CD4-positive, alpha-beta T cell treated with Interferon alpha-2 for 1 hour (primary cell): ENCODE measurements at regions not wholly inside any gene's neighbourhood (a gene's known extent, or its start where the extent isn't known, plus 50 kb on each side); places are given as distances from the start of the nearest gene placed in this dataset.
"Not testable (repeated sequence)": the region's sequence is repeated elsewhere in the genome, so short reads cannot be mapped to it uniquely, and the experiment has no call there.

Source experiments
- DNase-seq, 2 donors: peaks; one replicate each; pipeline ENCODE4 v3.0.0-alpha.2; 2020 to 2022

DNA sequence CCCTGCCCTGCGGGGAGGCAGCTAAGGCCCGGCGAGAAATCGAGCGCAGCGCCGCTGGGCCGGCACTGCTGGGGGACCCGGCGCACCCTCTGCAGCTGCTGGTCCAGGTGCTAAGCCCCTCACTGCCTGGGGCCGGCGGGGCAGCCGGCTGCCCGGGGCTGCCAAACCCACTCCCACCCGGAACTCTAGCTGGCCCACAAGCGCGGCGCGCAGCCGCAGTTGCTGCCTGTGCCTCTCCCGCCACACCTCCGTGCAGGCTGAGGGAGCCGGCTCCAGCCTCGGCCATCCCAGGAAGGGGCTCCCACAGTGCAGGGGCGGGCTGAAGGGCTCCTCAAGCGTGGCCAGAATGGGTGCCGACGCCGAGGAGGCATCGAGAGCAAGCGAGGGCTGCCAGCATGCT lies 249.9 kb downstream of the FGF9 start:
- not testable (repeated sequence) for DNase-seq

DNA sequence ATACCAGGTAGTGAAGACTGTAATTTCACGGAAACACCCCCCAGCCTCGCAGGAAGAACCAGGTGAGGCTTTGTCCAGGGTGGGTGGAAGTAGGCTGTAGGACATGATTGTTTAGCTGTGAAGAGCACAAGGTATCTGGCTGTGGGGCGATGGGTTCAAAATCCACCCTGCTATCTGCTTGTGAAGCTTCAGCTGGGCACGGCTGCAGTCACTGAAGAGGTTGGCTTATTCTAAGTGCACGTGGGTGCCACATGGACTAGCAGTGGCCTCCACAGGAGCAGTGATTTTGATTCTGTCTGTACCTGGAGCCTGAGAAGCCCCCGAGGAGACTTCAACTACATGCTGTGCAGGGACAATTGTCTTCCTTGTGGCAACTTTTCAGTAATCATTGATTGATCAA lies 254.1 kb downstream of the FGF9 start:
- DNase-seq: no peak

- DNase-seq: no peak
Observed at GRCh38 chr13:21925720-21926119, 254.8 kb downstream of the FGF9 start.

GRCh38 chr13:21929400-21929799 lies 258.5 kb downstream of the FGF9 start:
- no peak for DNase-seq

DNA sequence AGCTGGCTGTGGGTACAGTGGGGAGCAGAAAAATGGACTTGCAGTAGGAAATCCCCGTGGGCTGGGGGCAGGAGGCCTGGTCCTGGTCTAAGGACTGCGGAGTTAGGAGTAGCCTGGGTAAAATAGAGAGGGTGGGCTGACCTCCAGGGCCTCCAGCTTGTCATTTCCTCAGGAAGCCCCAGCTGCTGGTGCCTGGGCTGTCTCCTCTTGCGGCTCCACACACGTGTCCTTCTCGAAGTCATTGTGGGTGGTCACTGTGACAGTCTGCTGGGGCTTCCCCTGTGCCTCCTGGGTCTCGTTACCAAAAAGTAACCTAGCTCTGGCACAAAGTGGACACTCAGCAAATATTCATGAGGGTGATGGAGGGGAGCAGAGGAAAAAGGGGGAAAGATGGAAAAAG lies 259.7 kb downstream of the FGF9 start:
- DNase-seq: no peak

- no peak for DNase-seq
Observed at GRCh38 chr13:21932578-21932977, 261.7 kb downstream of the FGF9 start.

DNA sequence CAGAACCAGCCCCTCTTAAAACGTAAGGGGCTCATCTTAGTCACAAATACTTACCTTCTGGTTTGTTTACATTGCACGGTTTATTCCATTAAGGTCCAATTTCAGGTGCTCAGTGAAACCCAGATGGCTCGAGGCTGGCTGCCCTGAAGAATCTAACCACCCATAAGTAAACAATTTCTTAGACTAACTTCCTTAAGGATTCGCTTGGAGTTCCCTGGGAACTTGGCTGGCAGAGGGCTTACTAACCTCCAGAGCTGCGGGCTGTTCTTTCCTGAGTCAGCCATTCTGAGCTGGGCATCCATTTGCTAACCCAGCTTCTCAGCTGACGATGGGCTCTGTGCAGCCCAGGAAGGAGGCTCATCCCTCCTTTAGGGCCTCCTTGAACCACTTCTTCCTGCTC lies 262.1 kb downstream of the FGF9 start:
- no peak for DNase-seq

- no peak for DNase-seq
Observed at GRCh38 chr13:21934284-21934683, 263.4 kb downstream of the FGF9 start.

DNA sequence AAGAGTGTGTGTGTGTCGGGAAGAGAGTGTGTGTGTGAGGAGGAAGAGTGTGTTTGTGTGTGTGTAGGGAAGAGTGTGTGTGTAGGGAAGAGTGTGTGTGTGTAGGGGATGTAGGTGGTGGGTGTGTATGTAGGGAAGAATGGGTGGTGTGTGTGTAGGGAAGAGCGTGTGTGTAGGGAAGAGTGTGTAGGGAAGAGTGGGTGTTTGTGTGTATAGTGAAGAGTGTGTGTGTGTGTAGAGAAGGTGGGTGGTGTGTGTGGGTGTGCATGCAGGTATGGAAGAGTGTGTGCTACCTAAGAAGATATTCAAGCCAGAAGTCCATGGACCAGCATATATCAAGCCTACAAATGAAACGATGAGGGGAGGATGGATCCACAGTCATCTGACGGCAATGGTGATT lies 265.8 kb downstream of the FGF9 start:
- no peak for DNase-seq

GRCh38 chr13:21938168-21938567 lies 267.3 kb downstream of the FGF9 start:
- no peak for DNase-seq

- DNase-seq: no peak
Observed at GRCh38 chr13:21938636-21939035, 267.8 kb downstream of the FGF9 start.

GRCh38 chr13:21942061-21942460 lies 271.2 kb downstream of the FGF9 start:
- DNase-seq: no peak

DNA sequence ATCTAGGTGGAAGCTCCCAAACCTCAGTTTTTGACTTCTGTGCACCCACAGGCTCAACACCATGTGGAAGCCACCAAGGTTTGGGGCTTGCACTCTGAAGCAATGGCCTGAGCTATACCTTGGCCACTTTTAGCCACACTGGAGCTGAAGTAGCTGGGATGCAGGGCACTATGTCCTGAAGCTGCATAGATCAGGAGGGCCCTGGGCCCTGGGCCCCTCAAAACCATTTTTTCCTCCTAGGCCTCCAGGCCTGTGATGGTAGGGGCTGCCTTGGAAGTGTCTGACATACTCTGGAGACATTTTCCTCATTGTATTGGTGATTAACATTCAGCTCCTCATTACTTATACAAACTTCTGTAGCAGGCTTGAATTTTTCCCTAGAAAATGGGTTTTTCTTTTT lies 273.7 kb downstream of the FGF9 start:
- no peak for DNase-seq

DNA sequence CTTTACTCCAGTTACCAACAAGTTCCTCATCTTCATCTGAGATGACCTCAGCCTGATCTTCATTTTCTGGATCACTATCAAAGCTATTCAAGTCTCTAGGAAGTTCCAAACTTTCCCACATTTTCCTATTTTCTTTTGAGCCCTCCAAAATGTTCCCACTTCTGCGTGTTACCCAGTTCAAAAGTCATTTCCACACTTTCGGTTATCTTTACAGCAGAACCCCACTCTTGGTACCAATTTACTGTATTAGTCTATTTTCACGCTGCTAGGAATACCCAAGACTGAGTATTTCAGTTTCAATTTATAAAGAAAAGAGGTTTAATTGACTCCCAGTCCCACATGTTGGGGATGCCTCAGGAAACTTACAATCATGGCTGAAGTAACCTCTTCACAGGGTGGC lies 274.3 kb downstream of the FGF9 start:
- no peak for DNase-seq

GRCh38 chr13:21946964-21947363 lies 276.1 kb downstream of the FGF9 start:
- DNase-seq: no peak

DNA sequence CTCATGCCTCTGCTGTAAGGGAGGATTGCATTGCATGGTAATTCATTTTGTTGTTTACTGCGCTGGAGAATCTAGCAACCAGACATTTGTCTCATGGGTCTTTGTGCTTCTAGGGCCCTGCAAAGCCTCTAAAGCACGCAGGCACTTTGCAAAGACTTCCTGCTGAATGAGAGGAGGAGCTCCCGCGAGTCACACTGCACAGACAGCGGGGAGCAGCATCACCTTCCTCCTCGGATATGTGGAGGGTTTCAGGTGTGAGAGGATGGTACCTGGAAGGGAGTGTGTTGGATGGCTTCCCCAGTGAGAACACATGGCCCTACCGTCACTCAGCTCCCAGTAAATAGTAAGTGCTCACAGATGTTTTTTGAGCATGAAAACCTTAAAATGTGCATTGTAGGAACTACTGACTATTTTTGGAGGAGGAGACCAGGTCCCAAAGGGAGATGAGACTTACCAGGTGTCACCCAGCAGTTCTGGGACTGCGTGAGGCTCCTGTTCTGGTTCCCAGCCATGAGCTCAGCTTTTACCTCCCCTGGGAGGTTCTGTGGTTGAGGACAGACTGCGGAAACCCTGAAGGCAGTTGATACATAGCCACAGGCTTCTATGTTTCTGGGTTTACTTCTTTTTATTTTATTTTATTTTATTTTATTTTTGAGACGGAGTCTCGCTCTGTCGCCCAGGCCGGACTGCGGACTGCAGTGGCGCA lies 278.0 kb downstream of the FGF9 start:
- DNase-seq: no peak

DNA sequence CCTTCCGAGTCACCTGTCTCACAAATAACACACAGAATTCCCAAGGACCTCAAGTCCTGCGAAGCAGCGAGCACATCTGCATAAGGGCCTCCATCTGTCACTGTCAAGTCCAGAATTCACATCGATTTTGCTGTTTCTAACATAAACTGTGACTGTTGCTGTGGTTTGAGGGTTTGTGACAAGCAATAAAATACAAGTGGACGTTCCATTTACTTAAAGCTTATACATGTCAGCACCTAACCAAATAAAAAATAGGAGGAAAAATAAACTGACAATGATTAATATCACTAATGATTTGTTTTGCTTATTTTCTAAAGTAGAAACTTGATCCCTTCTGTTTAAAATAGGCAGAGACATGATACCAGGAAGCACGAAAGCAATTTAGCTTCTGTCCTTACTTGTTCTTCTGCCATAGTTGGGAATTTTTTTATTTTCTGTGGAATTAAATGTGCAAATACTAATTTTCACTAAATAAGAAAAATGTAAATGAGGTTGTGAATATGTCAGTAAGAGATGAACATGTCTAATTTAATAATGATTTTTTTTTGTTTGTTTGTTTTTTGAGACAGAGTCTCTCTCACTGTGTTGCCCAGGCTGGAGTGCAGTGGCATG lies 279.1 kb downstream of the FGF9 start:
- no peak for DNase-seq

DNA sequence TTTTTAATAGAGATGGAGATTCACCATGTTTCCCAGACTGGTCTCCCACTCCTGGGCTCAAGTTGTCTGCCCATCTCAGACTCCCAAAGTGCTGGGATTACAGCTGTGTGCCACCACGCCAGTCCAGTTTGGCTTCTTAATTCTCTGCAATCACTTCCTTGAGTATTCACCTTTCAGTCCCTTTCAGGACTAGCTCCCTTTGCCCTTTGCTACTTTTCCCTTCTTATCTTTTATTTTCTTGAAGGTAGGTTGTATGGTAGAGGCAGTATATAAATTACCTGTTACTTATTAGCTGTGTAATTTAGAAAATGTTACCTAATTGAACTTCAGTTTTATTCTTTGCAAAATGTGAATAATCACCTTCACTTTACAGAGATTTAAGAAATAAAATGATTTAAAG lies 285.8 kb downstream of the FGF9 start:
- no peak for DNase-seq

DNA sequence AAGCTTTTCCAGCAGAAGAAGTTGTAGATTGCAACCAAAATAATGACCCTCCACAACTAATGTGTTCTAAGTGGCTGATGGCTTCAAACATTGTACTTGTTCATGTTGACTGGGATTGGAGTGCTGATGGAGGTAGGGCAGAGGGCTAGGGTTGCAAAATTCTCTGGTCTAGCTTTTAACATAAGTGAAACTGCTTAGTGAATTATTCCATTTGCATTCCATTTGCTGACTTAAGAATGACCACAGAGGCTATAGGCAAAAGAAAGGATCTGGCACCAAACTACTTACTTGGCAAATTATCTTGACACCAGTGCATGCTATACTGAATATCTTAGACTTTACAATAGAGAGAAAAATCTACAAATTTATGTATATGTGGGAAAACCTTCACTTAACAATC lies 287.0 kb downstream of the FGF9 start:
- no peak for DNase-seq

- no peak for DNase-seq
Observed at GRCh38 chr13:21960108-21960507, 289.2 kb downstream of the FGF9 start.

DNA sequence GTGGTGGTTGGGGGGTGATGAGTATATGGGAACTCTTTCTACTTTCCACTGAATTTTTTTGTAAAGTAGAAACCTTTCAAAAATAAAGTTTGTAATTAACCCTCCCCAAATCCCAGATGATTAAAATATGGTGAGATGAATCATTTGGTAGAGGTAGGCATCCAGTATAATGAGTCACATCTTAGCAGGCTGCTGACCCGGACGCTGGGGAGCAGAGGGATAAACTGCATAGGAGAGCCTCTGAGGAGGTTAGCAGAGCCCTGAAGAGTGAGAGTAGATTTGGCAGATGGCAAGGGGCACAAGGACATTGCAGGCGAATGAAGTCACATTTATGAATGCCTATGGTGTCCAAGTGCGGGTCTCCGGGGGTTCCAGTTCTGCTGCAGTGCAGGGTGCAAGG lies 293.8 kb downstream of the FGF9 start:
- DNase-seq: no peak

- DNase-seq: no peak
Observed at GRCh38 chr13:21965095-21965494, 294.2 kb downstream of the FGF9 start.

DNA sequence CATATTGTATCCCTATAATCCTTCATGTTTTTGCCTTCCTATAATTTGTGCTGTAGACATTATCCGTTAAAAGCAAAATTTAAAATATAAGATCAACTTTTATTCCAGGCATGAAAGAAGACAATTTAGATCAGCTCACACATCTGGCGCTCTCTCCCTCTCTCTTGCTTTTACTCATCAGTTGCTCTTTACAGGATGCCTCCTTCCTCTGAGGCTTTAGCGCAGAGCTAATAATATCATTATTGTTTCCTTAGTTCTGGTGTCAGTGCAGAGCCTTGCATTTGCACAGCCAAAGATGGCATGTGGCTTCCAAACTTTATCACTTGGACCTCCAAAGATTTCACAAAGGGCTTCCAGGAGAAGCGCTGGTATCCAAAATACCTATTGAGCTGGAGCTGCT lies 295.1 kb downstream of the FGF9 start:
- no peak for DNase-seq

GRCh38 chr13:21967871-21968270 lies 297.0 kb downstream of the FGF9 start:
- DNase-seq: no peak

GRCh38 chr13:21970172-21970571 lies 299.3 kb downstream of the FGF9 start:
- DNase-seq: no peak
